ENCODE measurements at regions not wholly inside any gene's neighbourhood (a gene's known extent, or its start where the extent isn't known, plus 50 kb on each side); places are given as distances from the start of the nearest gene placed in this dataset.

GRCh38 chr7:130840599-130840998 lies 106.6 kb upstream of the KLF14 start:
- no peaks in the 10 kb centered on the region for H3K4me1 Mint-ChIP-seq (ENCODE audit: unreplicated experiment)
- TF ChIP-seq CTCF (conservative IDR thresholded peaks at IDR 0.05) = no peak
- no peak for DNase-seq (ENCODE audit: extremely low spot score, unreplicated experiment)
- H3K36me3 Mint-ChIP-seq = no peaks in the 10 kb centered on the region
- no peaks in the 10 kb centered on the region for H3K9me3 Mint-ChIP-seq
- peaks cover 26% of the 10 kb centered on the region for H3K27me3 Mint-ChIP-seq
- no peak overlapping the region for H3K4me3 Mint-ChIP-seq
- no peak overlapping the region for H3K27ac Mint-ChIP-seq

DNA sequence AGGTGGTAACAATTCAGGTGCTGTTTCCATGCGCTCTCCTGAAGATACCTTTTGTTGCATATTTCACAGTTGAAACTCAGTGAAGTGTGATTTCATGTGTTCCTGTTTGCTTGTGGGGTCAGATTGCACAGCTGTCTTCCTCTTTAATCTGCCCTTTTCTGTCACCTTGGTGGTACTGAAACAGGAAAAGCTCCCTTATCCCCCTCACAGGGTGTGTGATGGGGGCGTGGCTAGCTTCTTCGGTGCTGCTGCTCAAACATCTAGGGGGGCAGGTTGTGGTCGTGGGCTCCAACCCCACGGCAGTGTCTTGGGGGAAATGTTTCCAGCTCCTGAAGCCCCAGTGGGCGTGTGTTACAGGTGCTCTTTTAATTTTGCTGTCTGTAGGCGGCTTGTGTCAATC lies 107.4 kb upstream of the KLF14 start:
- Mint-ChIP-seq H3K9me3 (no peaks in the 10 kb centered on the region), H3K4me3 (no peak overlapping the region), H3K27me3 (peaks cover 23% of the 10 kb centered on the region), H3K27ac (no peak overlapping the region), H3K36me3 (no peaks in the 10 kb centered on the region), H3K4me1 (ENCODE audit: unreplicated experiment) (no peaks in the 10 kb centered on the region)
- no peak for TF ChIP-seq CTCF (conservative IDR thresholded peaks at IDR 0.05)
- DNase-seq (ENCODE audit: extremely low spot score, unreplicated experiment) = no peak

GRCh38 chr7:130843703-130844102 lies 109.7 kb upstream of the KLF14 start:
- TF ChIP-seq CTCF (conservative IDR thresholded peaks at IDR 0.05) = no peak
- H3K4me1 Mint-ChIP-seq (ENCODE audit: unreplicated experiment) = no peaks in the 10 kb centered on the region
- H3K27me3 Mint-ChIP-seq = peaks cover 23% of the 10 kb centered on the region
- DNase-seq (ENCODE audit: extremely low spot score, unreplicated experiment) = no peak
- H3K36me3 Mint-ChIP-seq = no peaks in the 10 kb centered on the region
- H3K27ac Mint-ChIP-seq = no peak overlapping the region
- no peak overlapping the region for H3K4me3 Mint-ChIP-seq
- H3K9me3 Mint-ChIP-seq = no peaks in the 10 kb centered on the region

GRCh38 chr7:130844811-130845580 lies 111.0 kb upstream of the KLF14 start:
- peaks cover 19% of the 10 kb centered on the region for H3K27me3 Mint-ChIP-seq
- DNase-seq (ENCODE audit: extremely low spot score, unreplicated experiment) = no peak
- no peak overlapping the region for H3K4me3 Mint-ChIP-seq
- no peaks in the 10 kb centered on the region for H3K9me3 Mint-ChIP-seq
- TF ChIP-seq CTCF (conservative IDR thresholded peaks at IDR 0.05) = no peak
- no peaks in the 10 kb centered on the region for H3K36me3 Mint-ChIP-seq
- H3K27ac Mint-ChIP-seq = no peak overlapping the region
- H3K4me1 Mint-ChIP-seq (ENCODE audit: unreplicated experiment) = no peaks in the 10 kb centered on the region

GRCh38 chr7:130845581-130846085 lies 111.6 kb upstream of the KLF14 start:
- Mint-ChIP-seq H3K9me3 (no peaks in the 10 kb centered on the region), H3K4me3 (no peak overlapping the region), H3K27ac (no peak overlapping the region), H3K27me3 (peaks cover 14% of the 10 kb centered on the region), H3K4me1 (ENCODE audit: unreplicated experiment) (no peaks in the 10 kb centered on the region), H3K36me3 (no peaks in the 10 kb centered on the region)
- no peak for DNase-seq (ENCODE audit: extremely low spot score, unreplicated experiment)
- no peak for TF ChIP-seq CTCF (conservative IDR thresholded peaks at IDR 0.05)
